HepG2 (cell line): ENCODE measurements at regions not wholly inside any gene's neighbourhood (a gene's known extent, or its start where the extent isn't known, plus 50 kb on each side); places are given as distances from the start of the nearest gene placed in this dataset.

Experiments
- CBX2 ChIP-seq, 2 experiments: fragments of 200-600 bp in 1 of 2; sonication (generic); formaldehyde crosslinking in 1 of 2; IDR thresholded peaks; 2 replicates each; pipeline versions ENCODE4 v1.7.0 to v1.8.1; 2018 to 2022; ENCODE audit warnings: low read depth in 2 of 2, low read length in 1 of 2, mild to moderate bottlenecking in 1 of 2, missing genetic modification reagents in 1 of 2
- DDIT3 ChIP-seq: sonication (generic); formaldehyde crosslinking; IDR thresholded peaks from 2 replicates; pipeline ENCODE4 v1.4.0; 2020; ENCODE audit warnings: mild to moderate bottlenecking, missing genetic modification reagents
- EED ChIP-seq: sonication (generic); formaldehyde crosslinking; IDR thresholded peaks from 2 replicates; pipeline ENCODE4 v1.5.0; 2020; ENCODE audit warnings: mild to moderate bottlenecking, missing genetic modification reagents
- FOXP1 ChIP-seq, 2 experiments: fragments of 450-650 bp in 1 of 2; IDR thresholded peaks; 2 replicates each; pipeline ENCODE4 v1.6.1; 2017 to 2018; ENCODE audit warnings: antibody characterized with exemption in 1 of 2
- JUNB ChIP-seq: sonication (generic); formaldehyde crosslinking; IDR thresholded peaks from 2 replicates; pipeline ENCODE4 v1.8.0; 2022; ENCODE audit warnings: missing genetic modification reagents, mild to moderate bottlenecking, borderline replicate concordance
- KDM2A ChIP-seq: sonication (generic); formaldehyde crosslinking; IDR thresholded peaks from 2 replicates; pipeline ENCODE4 v1.4.0; 2020; ENCODE audit warnings: low read depth, missing genetic modification reagents, borderline replicate concordance
- LRRFIP1 ChIP-seq: sonication (generic); formaldehyde crosslinking; conservative IDR thresholded peaks from 2 replicates; pipeline ENCODE4 v1.4.0; 2020; ENCODE audit warnings: missing genetic modification reagents
- MED1 ChIP-seq: sonication (generic); formaldehyde crosslinking; IDR thresholded peaks from 2 replicates; pipeline ENCODE4 v1.4.0; 2020; ENCODE audit warnings: missing genetic modification reagents
- MED8 ChIP-seq: sonication (generic); formaldehyde crosslinking; IDR thresholded peaks from 2 replicates; pipeline ENCODE4 v1.8.1; 2023; ENCODE audit warnings: mild to moderate bottlenecking, missing genetic modification reagents; ENCODE audit not compliant: insufficient replicate concordance
- MLXIP ChIP-seq: sonication (generic); formaldehyde crosslinking; IDR thresholded peaks from 2 replicates; pipeline ENCODE4 v1.9.0; 2021; ENCODE audit warnings: missing genetic modification reagents, borderline replicate concordance
- NFIC ChIP-seq: IDR thresholded peaks from 2 replicates; pipeline ENCODE4 v1.6.1; 2012; ENCODE audit warnings: mild to moderate bottlenecking, low read length, inconsistent platforms
- NFKB2 ChIP-seq: sonication (generic); formaldehyde crosslinking; IDR thresholded peaks from 2 replicates; pipeline ENCODE4 v1.4.0; 2020; ENCODE audit warnings: missing genetic modification reagents, borderline replicate concordance
- NONO ChIP-seq, 2 experiments: fragments of 450-650 bp in 1 of 2; sonication (generic) in 1 of 2; formaldehyde crosslinking in 1 of 2; IDR thresholded peaks in 1 of 2; conservative IDR thresholded peaks in 1 of 2; 2 replicates each; pipeline versions ENCODE4 v1.6.1 to v1.8.0; 2017 to 2022; ENCODE audit warnings: mild to moderate bottlenecking in 1 of 2, missing genetic modification reagents in 1 of 2, moderate library complexity in 1 of 2
- NR2F2 ChIP-seq: IDR thresholded peaks from 2 replicates; pipeline ENCODE4 v1.6.1; 2012; ENCODE audit warnings: low read depth, inconsistent platforms, borderline replicate concordance
- PCBP1 ChIP-seq: fragments of 200-400 bp; formaldehyde crosslinking; IDR thresholded peaks from 2 replicates; pipeline ENCODE4 v1.6.1; 2017; ENCODE audit warnings: mild to moderate bottlenecking, low read depth, low read length, borderline replicate concordance
- REPIN1 ChIP-seq: sonication (generic); formaldehyde crosslinking; IDR thresholded peaks from 2 replicates; pipeline ENCODE4 v1.8.0; 2022; ENCODE audit warnings: missing genetic modification reagents, low read depth, mild to moderate bottlenecking, borderline replicate concordance
- SOX13 ChIP-seq, 3 experiments: fragments of 450-650 bp in 1 of 3; sonication (generic) in 1 of 3; formaldehyde crosslinking in 1 of 3; IDR thresholded peaks in 2 of 3; conservative IDR thresholded peaks in 1 of 3; 2 replicates each; pipeline versions ENCODE4 v1.5.0 to v1.6.1; 2016 to 2020; ENCODE audit warnings: antibody characterized with exemption in 1 of 3, mild to moderate bottlenecking in 1 of 3, missing compliant biosample characterization in 1 of 3, missing genetic modification reagents in 1 of 3, moderate library complexity in 1 of 3
- SP140L ChIP-seq: sonication (generic); formaldehyde crosslinking; IDR thresholded peaks from 2 replicates; pipeline ENCODE4 v1.4.0; 2020; ENCODE audit warnings: missing genetic modification reagents, borderline replicate concordance
- TBP ChIP-seq: sonication (generic); formaldehyde crosslinking; IDR thresholded peaks from 2 replicates; pipeline ENCODE4 v1.5.0; 2020; ENCODE audit warnings: missing genetic modification reagents
- ZFP36L1 ChIP-seq: sonication (generic); formaldehyde crosslinking; IDR thresholded peaks from 2 replicates; pipeline ENCODE4 v1.8.0; 2022; ENCODE audit warnings: mild to moderate bottlenecking, missing genetic modification reagents, moderate library complexity
- ZFP41 ChIP-seq: sonication (generic); formaldehyde crosslinking; IDR thresholded peaks from 2 replicates; pipeline ENCODE4 v1.4.0; 2020; ENCODE audit warnings: mild to moderate bottlenecking, missing genetic modification reagents, borderline replicate concordance
- ZNF282 ChIP-seq: fragments of 450-650 bp; IDR thresholded peaks from 2 replicates; pipeline ENCODE4 v1.6.1; 2018; ENCODE audit not compliant: partially characterized antibody
- ZNF335 ChIP-seq: sonication (generic); formaldehyde crosslinking; IDR thresholded peaks from 2 replicates; pipeline ENCODE4 v1.4.0; 2020; ENCODE audit warnings: missing genetic modification reagents
- ZSCAN22 ChIP-seq: sonication (generic); formaldehyde crosslinking; IDR thresholded peaks from 2 replicates; pipeline ENCODE4 v1.4.0; 2020; ENCODE audit warnings: mild to moderate bottlenecking, missing genetic modification reagents

DNA sequence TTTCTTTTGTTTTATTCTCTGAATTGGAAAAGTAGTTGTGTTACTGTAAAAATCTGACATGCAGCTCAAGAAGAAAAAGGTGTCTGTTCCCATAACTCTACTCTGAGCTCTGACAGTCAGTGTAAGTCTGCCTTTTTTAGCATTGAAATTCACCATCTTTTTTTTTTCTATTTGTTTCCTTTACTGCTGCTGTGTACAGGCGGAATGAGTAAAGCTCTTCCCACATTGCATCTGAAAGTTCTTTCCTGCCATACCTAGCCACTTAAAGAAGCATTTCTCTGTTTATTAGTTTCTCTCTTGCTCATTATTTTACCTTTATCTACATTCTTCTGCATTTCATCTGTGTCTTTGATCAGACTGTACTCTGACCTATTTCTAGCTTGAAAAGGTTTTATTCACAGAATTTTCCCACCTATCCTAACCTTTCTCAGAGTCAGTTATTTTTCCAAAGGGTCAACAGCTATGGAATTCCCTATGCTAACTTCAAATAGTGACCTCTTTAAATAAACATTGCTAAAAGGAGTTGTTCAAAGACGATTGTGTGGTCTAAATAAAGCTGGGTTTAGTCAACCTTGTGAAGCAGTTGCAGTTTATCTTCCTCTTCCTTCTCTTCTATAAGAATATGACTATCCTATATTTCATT, 1303.1 kb upstream of the ZEB2 start (continued):
- TF ChIP-seq ZFP36L1 (CRISPR knock-in tag) (peak; percentile 79; the same call in 1 of the 2 replicates), ZFP41 (CRISPR knock-in tag) (no peak), MED1 (peak; percentile 93), ZNF335 (CRISPR knock-in tag) (0 out of 2 replicates have a peak, but pooled peaks have one; percentile 21), TBP (no peak), ZSCAN22 (no peak), ZNF282 (no peak), MLXIP (no peak), NFKB2 (CRISPR knock-in tag) (no peak), PCBP1 (no peak), DDIT3 (no peak), CBX2 (IDR thresholded peaks at IDR 0.05; ENCODE audit: low read depth, low read length) (no peak), CBX2 (CRISPR knock-in tag; IDR thresholded peaks at IDR 0.05; ENCODE audit: low read depth) (no peak; the same call in 1 of the 2 replicates), FOXP1 (IDR thresholded peaks at IDR 0.05) (peak; percentile 82; the same call in 1 of the 2 replicates), FOXP1 (CRISPR knock-in tag; IDR thresholded peaks at IDR 0.05) (peak; percentile 92), SOX13 (IDR thresholded peaks at IDR 0.05) (peak; percentile 77; the same call in 1 of the 2 replicates), SOX13 (CRISPR knock-in tag; conservative IDR thresholded peaks at IDR 0.05 in 1 of 2, IDR thresholded peaks at IDR 0.05 in 1 of 2) (peak in 1 of 2 experiments; percentile 96; a peak in 2 of 4 replicates), NR2F2 (peak; percentile 98), LRRFIP1 (no peak), REPIN1 (peak; percentile 52; the same call in 1 of the 2 replicates), NONO (IDR thresholded peaks at IDR 0.05) (no peak), NONO (CRISPR knock-in tag; conservative IDR thresholded peaks at IDR 0.05) (0 out of 2 replicates have a peak, but pooled peaks have one; percentile 52), EED (no peak), NFIC (peak; percentile 100), KDM2A (no peak), MED8 (CRISPR knock-in tag) (peak; percentile 87), JUNB (CRISPR knock-in tag) (no peak; the same call in 1 of the 2 replicates), SP140L (CRISPR knock-in tag) (no peak)
